Muscle of leg (tissue), 3 donors: ENCODE measurements at regions not wholly inside any gene's neighbourhood (a gene's known extent, or its start where the extent isn't known, plus 50 kb on each side); places are given as distances from the start of the nearest gene placed in this dataset.

Experiments
- DNase-seq: peaks from one replicate; pipeline ENCODE4 v3.0.0; 2013
- H3K27ac ChIP-seq: one replicate; pipeline ENCODE4 v1.5.1; 2013; ENCODE audit warnings: mild to moderate bottlenecking, low read length, control low read depth
- H3K27me3 ChIP-seq: one replicate; pipeline ENCODE4 v1.6.1; 2013; ENCODE audit warnings: low read length; ENCODE audit not compliant: control insufficient read depth, insufficient read depth
- H3K36me3 ChIP-seq: one replicate; pipeline ENCODE4 v1.6.1; 2013; ENCODE audit warnings: low read length; ENCODE audit not compliant: control insufficient read depth, insufficient read depth
- H3K4me1 ChIP-seq: one replicate; pipeline ENCODE4 v1.6.1; 2013; ENCODE audit warnings: low read length; ENCODE audit not compliant: control insufficient read depth, insufficient read depth
- H3K4me3 ChIP-seq: one replicate; pipeline ENCODE4 v1.5.1; 2013; ENCODE audit warnings: low read length, control low read depth
- H3K9me3 ChIP-seq: replicated peaks from 2 replicates; pipeline ENCODE4 v1.6.1; 2013; ENCODE audit warnings: low read depth, low read length; ENCODE audit not compliant: control insufficient read depth
- WGBS: methylation state at CpG from one replicate; pipeline ENCODE4 v1.1.5; 2013; ENCODE audit warnings: missing lambda C conversion rate; ENCODE audit not compliant: insufficient coverage; 5-methylcytosine and 5-hydroxymethylcytosine counted together

DNA sequence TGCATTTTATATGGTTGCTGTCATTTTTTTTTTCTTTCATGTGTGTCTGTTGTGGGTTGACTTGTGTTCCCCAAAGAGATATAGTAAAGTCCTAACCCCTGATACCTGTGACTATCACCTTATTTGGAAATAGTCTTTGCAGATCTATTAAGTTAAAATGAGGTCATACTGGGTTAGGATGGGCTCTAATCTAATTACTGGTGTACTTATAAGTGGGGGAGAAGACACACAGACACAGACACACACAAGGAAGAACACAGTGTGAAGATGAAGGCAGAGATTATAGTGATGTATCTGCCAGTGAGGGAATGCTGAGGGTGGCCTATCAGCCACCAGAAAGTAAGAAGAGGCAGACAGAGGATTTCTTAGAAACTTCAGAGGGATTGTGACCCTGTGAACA lies 318.4 kb upstream of the ATP2B1 start:
- Histone ChIP-seq H3K27me3 (no peaks in the 10 kb centered on the region), H3K36me3 (no peaks in the 10 kb centered on the region), H3K4me1 (peaks cover 4% of the 10 kb centered on the region), H3K27ac (no peak overlapping the region), H3K4me3 (no peak overlapping the region), H3K9me3 (no peaks in the 10 kb centered on the region)
- no peak for DNase-seq

DNA sequence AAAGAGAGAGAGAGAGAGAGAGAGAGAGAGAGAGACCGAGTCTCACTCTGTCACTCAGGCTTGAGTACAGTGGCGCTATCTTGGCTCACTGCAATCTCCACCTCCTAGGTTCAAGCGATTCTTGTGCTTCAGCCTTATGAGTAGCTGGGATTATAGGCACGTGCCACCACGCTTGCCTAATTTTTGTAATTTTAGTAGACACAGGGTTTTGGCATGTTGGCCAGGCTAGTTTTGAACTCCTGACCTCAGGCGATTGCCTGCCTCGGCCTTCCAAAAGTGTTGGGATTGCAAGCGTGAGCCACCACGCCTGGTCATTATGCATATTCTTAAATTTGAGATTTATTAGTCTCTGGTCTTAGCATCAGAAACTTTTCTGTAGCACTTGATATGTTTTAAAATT lies 317.9 kb upstream of the ATP2B1 start:
- no peak overlapping the region for H3K27ac ChIP-seq
- H3K27me3 ChIP-seq, result no peaks in the 10 kb centered on the region
- H3K4me3 ChIP-seq, result no peak overlapping the region
- WGBS, result 100% methylated on average over 3 of the region's 9 CpGs
- no peaks in the 10 kb centered on the region for H3K36me3 ChIP-seq
- peaks cover 4% of the 10 kb centered on the region for H3K4me1 ChIP-seq
- H3K9me3 ChIP-seq, result no peaks in the 10 kb centered on the region
- DNase-seq, result no peak

DNA sequence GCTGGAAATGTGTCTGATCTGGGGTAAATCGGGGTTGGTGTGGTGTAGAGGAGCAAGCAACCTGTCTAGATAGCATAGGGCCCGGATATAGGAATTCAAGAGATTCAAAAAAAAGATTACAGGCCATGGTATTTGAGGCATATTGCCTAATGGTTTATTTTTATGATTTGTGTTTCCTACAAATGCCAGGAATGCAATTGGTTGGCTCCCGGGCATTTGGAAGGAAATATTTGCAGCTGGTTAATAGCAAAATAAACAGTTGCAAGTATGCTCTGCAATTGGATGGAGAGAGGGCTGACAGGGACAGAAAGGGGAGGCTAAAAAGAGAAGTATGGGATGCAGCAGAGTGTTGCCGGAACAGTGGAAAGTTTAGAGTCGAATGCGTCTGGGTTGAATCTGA lies 315.6 kb upstream of the ATP2B1 start:
- Histone ChIP-seq H3K9me3 (no peaks in the 10 kb centered on the region), H3K27me3 (no peaks in the 10 kb centered on the region), H3K4me3 (no peak overlapping the region), H3K27ac (no peak overlapping the region), H3K4me1 (peaks cover under 1% of the 10 kb centered on the region), H3K36me3 (no peaks in the 10 kb centered on the region)
- no peak for DNase-seq
- WGBS, result 68% methylated on average over 6 of the region's 6 CpGs

- no CpG with 5 or more reads among the region's 1 CpG for WGBS
- no peak overlapping the region for H3K27ac ChIP-seq
- H3K4me3 ChIP-seq, result no peak overlapping the region
- no peaks in the 10 kb centered on the region for H3K9me3 ChIP-seq
- H3K36me3 ChIP-seq, result no peaks in the 10 kb centered on the region
- no peaks in the 10 kb centered on the region for H3K4me1 ChIP-seq
- no peak for DNase-seq
- H3K27me3 ChIP-seq, result no peaks in the 10 kb centered on the region
These were observed 314.7 kb upstream of the ATP2B1 start for GRCh38 chr12:90023207-90023900.

GRCh38 chr12:90021795-90022440 lies 313.3 kb upstream of the ATP2B1 start:
- no peak for DNase-seq
- no CpG with 5 or more reads among the region's 2 CpGs for WGBS
- no peak overlapping the region for H3K27ac ChIP-seq

DNA sequence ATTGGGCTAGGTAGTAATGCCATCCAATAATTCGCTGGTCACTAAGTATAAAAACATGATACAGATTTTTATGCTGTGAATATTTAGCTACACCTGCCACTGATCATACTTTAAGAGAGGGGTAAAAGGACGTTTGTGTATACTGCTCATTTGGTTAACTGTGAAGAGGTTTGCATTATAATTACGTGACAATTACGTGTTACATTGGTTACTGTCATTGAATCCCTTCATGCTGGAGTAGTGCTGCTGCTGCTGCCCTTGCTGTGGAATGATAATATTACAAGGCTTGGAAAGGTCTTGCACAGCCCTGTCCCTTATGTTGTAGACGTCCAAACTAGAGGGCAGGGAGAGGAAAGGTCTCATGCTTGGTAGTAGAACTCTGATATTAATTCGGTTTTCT lies 312.2 kb upstream of the ATP2B1 start:
- DNase-seq, result no peak
- H3K4me3 ChIP-seq, result no peak overlapping the region
- no peak overlapping the region for H3K27ac ChIP-seq
- no peaks in the 10 kb centered on the region for H3K27me3 ChIP-seq
- no peaks in the 10 kb centered on the region for H3K4me1 ChIP-seq
- H3K9me3 ChIP-seq, result no peaks in the 10 kb centered on the region
- WGBS, result 100% methylated on average over 2 of the region's 6 CpGs
- no peaks in the 10 kb centered on the region for H3K36me3 ChIP-seq

More at GRCh38 chr12:90021795-90022440, 313.3 kb upstream of the ATP2B1 start:
- no peaks in the 10 kb centered on the region for H3K4me1 ChIP-seq
- no peaks in the 10 kb centered on the region for H3K9me3 ChIP-seq
- no peaks in the 10 kb centered on the region for H3K27me3 ChIP-seq
- no peak overlapping the region for H3K4me3 ChIP-seq
- no peaks in the 10 kb centered on the region for H3K36me3 ChIP-seq

- Histone ChIP-seq H3K27me3 (no peaks in the 10 kb centered on the region), H3K4me3 (no peak overlapping the region), H3K36me3 (no peaks in the 10 kb centered on the region), H3K4me1 (no peaks in the 10 kb centered on the region), H3K27ac (no peak overlapping the region), H3K9me3 (no peaks in the 10 kb centered on the region)
- WGBS, result no CpG with 5 or more reads among the region's 2 CpGs
- DNase-seq, result no peak
These were observed 311.8 kb upstream of the ATP2B1 start for GRCh38 chr12:90020436-90020835.

GRCh38 chr12:90020014-90020413 lies 311.4 kb upstream of the ATP2B1 start:
- H3K9me3 ChIP-seq, result no peaks in the 10 kb centered on the region
- no CpG with 5 or more reads among the region's 1 CpG for WGBS
- H3K4me1 ChIP-seq, result no peaks in the 10 kb centered on the region

GRCh38 chr12:90017316-90017715 lies 308.7 kb upstream of the ATP2B1 start:
- no CpG with 5 or more reads among the region's 2 CpGs for WGBS
- no peaks in the 10 kb centered on the region for H3K4me1 ChIP-seq

More at GRCh38 chr12:90020014-90020413, 311.4 kb upstream of the ATP2B1 start:
- Histone ChIP-seq H3K27me3 (no peaks in the 10 kb centered on the region), H3K4me3 (no peak overlapping the region), H3K27ac (no peak overlapping the region), H3K36me3 (no peaks in the 10 kb centered on the region)
- DNase-seq, result no peak

DNA sequence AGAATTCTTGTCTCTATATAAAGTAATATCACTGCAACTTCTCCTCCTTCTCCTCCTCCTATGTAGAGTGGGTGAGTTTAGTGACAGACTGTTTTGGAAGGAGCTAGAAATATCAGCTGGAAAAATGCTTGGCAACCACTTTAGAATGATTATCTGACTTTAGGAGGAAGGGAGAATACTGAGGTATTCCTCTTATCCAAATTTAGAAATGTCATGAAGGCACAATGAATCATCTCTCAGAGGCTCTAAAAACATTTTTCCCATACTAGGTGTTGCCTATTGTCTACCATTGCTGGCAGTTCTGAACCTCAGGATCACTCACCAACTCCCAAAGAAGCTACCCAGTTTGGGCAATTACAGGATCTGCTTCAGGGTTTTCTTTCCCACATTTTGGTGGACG lies 306.6 kb upstream of the ATP2B1 start:
- WGBS, result no CpG with 5 or more reads among the region's 1 CpG
- DNase-seq, result no peak
- H3K27ac ChIP-seq, result no peak overlapping the region
- no peaks in the 10 kb centered on the region for H3K4me1 ChIP-seq
- no peaks in the 10 kb centered on the region for H3K36me3 ChIP-seq
- no peak overlapping the region for H3K4me3 ChIP-seq
- no peaks in the 10 kb centered on the region for H3K27me3 ChIP-seq
- H3K9me3 ChIP-seq, result no peaks in the 10 kb centered on the region

More at GRCh38 chr12:90017316-90017715, 308.7 kb upstream of the ATP2B1 start:
- no peaks in the 10 kb centered on the region for H3K27me3 ChIP-seq
- no peak overlapping the region for H3K27ac ChIP-seq
- no peaks in the 10 kb centered on the region for H3K9me3 ChIP-seq
- no peak overlapping the region for H3K4me3 ChIP-seq
- DNase-seq, result no peak
- H3K36me3 ChIP-seq, result no peaks in the 10 kb centered on the region
